Muscle of leg (tissue), 3 donors: ENCODE measurements at regions not wholly inside any gene's neighbourhood (a gene's known extent, or its start where the extent isn't known, plus 50 kb on each side); places are given as distances from the start of the nearest gene placed in this dataset.

Experiments
- DNase-seq: peaks from one replicate; pipeline ENCODE4 v3.0.0; 2013
- H3K27ac ChIP-seq: one replicate; pipeline ENCODE4 v1.5.1; 2013; ENCODE audit warnings: mild to moderate bottlenecking, low read length, control low read depth
- H3K27me3 ChIP-seq: one replicate; pipeline ENCODE4 v1.6.1; 2013; ENCODE audit warnings: low read length; ENCODE audit not compliant: control insufficient read depth, insufficient read depth
- H3K36me3 ChIP-seq: one replicate; pipeline ENCODE4 v1.6.1; 2013; ENCODE audit warnings: low read length; ENCODE audit not compliant: control insufficient read depth, insufficient read depth
- H3K4me1 ChIP-seq: one replicate; pipeline ENCODE4 v1.6.1; 2013; ENCODE audit warnings: low read length; ENCODE audit not compliant: control insufficient read depth, insufficient read depth
- H3K4me3 ChIP-seq: one replicate; pipeline ENCODE4 v1.5.1; 2013; ENCODE audit warnings: low read length, control low read depth
- H3K9me3 ChIP-seq: replicated peaks from 2 replicates; pipeline ENCODE4 v1.6.1; 2013; ENCODE audit warnings: low read depth, low read length; ENCODE audit not compliant: control insufficient read depth
- WGBS: methylation state at CpG from one replicate; pipeline ENCODE4 v1.1.5; 2013; ENCODE audit warnings: missing lambda C conversion rate; ENCODE audit not compliant: insufficient coverage; 5-methylcytosine and 5-hydroxymethylcytosine counted together

DNA sequence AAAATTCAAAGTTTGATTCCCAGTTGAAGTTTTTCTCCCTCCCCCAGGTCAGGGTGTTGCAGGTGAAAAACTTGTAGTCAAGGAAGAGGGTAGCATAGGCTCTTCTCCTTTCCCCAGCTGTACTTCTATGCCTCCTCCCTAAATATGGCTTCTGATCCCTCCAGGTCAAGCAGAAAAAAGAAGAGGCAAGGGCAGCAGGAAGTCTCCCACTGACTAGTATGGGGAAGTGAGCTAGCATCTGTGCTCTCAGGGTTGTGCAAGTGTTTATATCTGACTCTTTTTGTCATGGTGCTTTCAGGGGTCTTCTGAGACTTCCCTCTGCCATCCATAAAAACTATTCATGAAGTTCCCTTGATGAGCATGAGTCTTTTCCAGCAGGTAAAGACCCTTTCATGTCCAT lies 76.0 kb downstream of the ATPSCKMT start:
- H3K27ac ChIP-seq: no peak overlapping the region

DNA sequence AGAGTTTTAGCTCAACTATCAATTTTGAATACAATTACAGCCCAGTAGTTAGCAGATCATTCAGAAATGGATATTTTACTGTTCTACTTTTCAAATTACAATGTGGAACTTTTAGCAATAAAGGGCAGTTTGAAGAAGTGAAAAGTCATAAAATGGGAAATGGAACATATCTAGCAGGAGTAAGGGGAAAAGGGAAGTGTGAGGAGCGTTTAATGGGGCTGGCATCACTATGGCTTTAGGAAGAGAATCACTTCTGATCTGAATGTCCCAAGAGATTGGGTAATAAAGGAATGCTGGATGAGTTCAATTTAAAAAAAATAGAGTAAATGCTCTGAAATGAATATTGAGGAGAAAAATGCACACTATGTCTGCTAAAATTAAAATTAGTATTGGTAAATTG lies 77.4 kb downstream of the ATPSCKMT start:
- Histone ChIP-seq H3K27me3 (no peaks in the 10 kb centered on the region), H3K4me1 (no peaks in the 10 kb centered on the region), H3K4me3 (no peak overlapping the region), H3K9me3 (no peaks in the 10 kb centered on the region), H3K36me3 (no peaks in the 10 kb centered on the region), H3K27ac (no peak overlapping the region)
- WGBS: 50% methylated on average over 1 of the region's 1 CpG
- peak; percentile 30 for DNase-seq

More for the DNA sequence above, 76.0 kb downstream of the ATPSCKMT start:
- Histone ChIP-seq H3K36me3 (no peaks in the 10 kb centered on the region), H3K4me1 (no peaks in the 10 kb centered on the region), H3K9me3 (no peaks in the 10 kb centered on the region), H3K27me3 (no peaks in the 10 kb centered on the region), H3K4me3 (no peak overlapping the region)
- DNase-seq: peak; percentile 26

DNA sequence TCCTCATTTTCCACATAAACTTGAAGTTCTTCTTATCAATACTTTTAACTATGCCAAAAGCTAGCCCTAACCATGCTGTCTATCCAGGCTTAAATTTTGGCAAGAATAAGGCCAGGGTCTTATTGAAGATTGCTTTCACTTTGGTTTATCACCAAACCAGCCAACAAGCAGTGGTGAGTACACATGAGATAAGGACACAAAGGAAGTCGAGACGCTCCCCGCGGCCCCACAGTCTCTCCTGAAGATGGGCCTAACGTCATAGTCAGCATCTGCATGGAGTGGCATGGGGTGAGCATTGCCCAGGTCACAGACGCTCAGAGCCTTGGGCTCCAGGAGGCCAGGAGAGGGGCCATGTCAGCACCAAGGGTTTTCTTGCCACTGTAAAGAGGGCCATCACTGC lies 80.3 kb downstream of the ATPSCKMT start:
- H3K27ac ChIP-seq: no peak overlapping the region
- H3K4me1 ChIP-seq: no peaks in the 10 kb centered on the region
- no peaks in the 10 kb centered on the region for H3K27me3 ChIP-seq
- DNase-seq: no peak
- 84% methylated on average over 6 of the region's 6 CpGs for WGBS
- no peaks in the 10 kb centered on the region for H3K36me3 ChIP-seq
- H3K9me3 ChIP-seq: peaks cover 4% of the 10 kb centered on the region
- no peak overlapping the region for H3K4me3 ChIP-seq

DNA sequence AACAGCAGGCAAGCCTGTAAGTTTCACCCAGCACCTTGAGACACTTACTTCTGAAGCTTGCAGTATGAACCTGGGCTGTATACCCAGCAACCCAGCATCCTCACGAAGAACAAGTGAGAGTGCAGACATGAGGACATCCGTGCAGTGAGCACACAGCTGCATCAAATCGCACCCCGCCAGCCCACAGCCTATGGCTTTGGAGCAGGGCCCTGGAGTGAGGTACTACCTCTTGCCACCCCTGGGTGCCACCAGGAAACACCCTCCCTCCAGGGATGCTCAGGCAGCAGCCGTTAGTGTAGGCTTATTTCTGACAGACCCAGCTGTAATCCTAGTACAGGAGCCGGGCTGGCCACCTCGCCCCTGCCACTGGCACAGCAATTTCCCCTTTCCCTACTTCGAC lies 81.4 kb downstream of the ATPSCKMT start:
- H3K36me3 ChIP-seq: no peaks in the 10 kb centered on the region
- no peak overlapping the region for H3K27ac ChIP-seq
- 71% methylated on average over 8 of the region's 8 CpGs for WGBS
- H3K27me3 ChIP-seq: no peaks in the 10 kb centered on the region
- no peaks in the 10 kb centered on the region for H3K4me1 ChIP-seq
- H3K9me3 ChIP-seq: peaks cover 4% of the 10 kb centered on the region
- H3K4me3 ChIP-seq: no peak overlapping the region
- DNase-seq: no peak

DNA sequence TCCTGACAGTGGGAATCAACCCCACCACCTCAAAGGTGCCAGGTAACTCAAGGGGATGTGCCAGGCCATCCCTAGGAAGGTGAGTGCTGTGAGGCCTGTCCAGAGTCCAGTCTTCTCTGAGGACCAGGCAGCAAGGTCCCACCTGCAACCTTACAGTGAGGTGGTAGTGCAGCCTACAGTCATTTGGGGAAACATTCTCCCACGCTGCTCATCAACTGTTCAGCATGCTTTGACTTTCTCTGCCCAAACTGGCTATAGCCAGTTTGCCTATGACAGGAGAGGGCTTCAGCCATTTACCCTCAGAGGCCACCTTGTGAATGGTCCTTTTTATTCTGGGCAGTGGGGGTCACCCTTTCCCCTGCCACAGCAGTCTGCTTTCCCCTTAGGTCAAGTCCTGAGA lies 81.9 kb downstream of the ATPSCKMT start:
- Histone ChIP-seq H3K27ac (no peak overlapping the region), H3K9me3 (peaks cover 4% of the 10 kb centered on the region), H3K27me3 (no peaks in the 10 kb centered on the region), H3K4me3 (no peak overlapping the region), H3K4me1 (no peaks in the 10 kb centered on the region), H3K36me3 (no peaks in the 10 kb centered on the region)
- no CpG with 5 or more reads among the region's 1 CpG for WGBS
- no peak for DNase-seq

DNA sequence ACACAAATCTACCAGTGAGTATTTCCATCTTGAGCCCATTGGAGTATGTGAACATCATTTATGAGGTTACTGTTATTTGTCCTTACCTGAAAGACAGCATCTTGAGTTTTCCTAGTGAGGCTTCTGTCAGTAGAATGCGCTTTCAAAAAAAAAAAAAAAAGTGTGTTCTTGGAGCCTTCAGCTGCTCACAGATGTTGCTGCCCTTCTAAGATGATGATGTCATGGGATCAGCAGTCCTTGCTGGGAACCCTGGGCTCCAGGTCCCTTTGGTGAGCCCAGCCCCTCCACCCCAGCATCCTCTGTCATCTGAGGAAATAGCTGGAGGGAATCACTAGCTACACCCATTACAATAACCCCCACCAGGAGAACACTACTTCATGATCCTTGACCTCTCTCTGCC lies 83.3 kb downstream of the ATPSCKMT start:
- WGBS: 83% methylated on average over 1 of the region's 1 CpG
- H3K4me3 ChIP-seq: no peak overlapping the region
- DNase-seq: no peak
- H3K4me1 ChIP-seq: peaks cover 10% of the 10 kb centered on the region
- H3K27ac ChIP-seq: no peak overlapping the region
- H3K9me3 ChIP-seq: peaks cover 4% of the 10 kb centered on the region
- no peaks in the 10 kb centered on the region for H3K27me3 ChIP-seq
- H3K36me3 ChIP-seq: no peaks in the 10 kb centered on the region

DNA sequence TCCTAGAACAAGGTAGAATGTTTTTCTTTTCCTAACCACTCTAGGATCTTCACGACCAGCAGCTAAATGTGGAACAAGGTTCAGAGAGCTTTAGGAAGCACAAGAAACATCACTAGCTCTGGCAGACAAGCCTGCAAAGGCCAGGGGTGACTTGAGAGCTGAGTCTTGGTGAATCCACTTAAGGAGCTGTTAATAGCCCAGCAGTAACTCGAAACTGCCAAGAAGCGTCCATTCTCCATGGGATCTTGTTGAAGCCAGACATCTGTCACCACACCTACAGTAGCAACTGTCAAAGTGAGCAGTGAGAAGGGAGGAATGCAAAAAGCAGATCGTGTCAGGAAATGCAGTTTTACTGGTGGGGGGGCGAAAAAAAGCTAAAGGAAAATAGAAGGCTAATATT lies 87.2 kb downstream of the ATPSCKMT start:
- Histone ChIP-seq H3K36me3 (no peaks in the 10 kb centered on the region), H3K9me3 (peaks cover 4% of the 10 kb centered on the region), H3K4me3 (no peak overlapping the region), H3K4me1 (peaks cover 10% of the 10 kb centered on the region), H3K27me3 (no peaks in the 10 kb centered on the region), H3K27ac (no peak overlapping the region)
- WGBS: 17% methylated on average over 4 of the region's 5 CpGs
- DNase-seq: no peak

DNA sequence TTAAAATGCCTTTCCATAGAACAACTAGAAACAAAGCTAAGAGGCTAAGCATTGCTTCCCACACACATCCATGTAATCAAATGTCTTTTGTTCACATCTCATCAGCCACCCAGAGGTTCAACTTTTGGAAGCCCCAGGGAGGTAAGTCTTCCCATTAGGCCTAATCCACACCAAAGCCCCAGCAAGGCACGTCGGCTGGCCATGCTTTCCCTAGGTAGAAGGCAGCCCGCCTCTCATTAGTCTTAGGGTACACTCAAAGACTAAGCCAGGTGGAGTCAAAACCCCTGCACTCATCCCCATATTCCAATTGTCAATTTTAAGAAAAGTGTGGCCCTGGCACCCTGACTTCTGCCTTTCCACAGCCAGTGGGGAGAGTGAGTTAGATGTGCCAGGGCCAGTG lies 87.9 kb downstream of the ATPSCKMT start:
- Histone ChIP-seq H3K9me3 (peaks cover 4% of the 10 kb centered on the region), H3K4me1 (peaks cover 10% of the 10 kb centered on the region), H3K36me3 (no peaks in the 10 kb centered on the region), H3K27me3 (peaks cover 2% of the 10 kb centered on the region), H3K4me3 (no peak overlapping the region), H3K27ac (no peak overlapping the region)
- WGBS: 79% methylated on average over 3 of the region's 3 CpGs
- no peak for DNase-seq

DNA sequence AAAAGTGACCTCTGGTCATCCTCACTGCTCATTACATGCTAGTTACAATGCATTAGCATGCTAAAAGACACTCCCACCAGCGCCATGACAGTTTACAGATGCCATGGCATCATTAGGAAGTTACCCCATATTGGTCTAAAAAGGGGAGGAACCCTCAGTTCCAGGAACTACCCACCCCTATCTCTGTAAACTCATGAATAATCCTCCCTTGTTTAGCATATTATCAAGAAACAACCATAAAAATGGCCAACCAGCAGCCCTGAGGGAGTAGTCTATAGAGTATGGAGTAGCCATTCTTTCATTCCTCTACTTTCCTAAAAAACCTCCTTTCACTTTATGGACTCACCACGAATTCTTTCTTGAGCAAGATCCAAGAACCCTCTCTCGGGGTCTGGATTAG lies 89.4 kb downstream of the ATPSCKMT start:
- Histone ChIP-seq H3K36me3 (no peaks in the 10 kb centered on the region), H3K27me3 (peaks cover 4% of the 10 kb centered on the region), H3K27ac (no peak overlapping the region), H3K9me3 (peaks cover 4% of the 10 kb centered on the region), H3K4me1 (peaks cover 10% of the 10 kb centered on the region), H3K4me3 (no peak overlapping the region)
- no peak for DNase-seq
- 69% methylated on average over 2 of the region's 3 CpGs for WGBS

DNA sequence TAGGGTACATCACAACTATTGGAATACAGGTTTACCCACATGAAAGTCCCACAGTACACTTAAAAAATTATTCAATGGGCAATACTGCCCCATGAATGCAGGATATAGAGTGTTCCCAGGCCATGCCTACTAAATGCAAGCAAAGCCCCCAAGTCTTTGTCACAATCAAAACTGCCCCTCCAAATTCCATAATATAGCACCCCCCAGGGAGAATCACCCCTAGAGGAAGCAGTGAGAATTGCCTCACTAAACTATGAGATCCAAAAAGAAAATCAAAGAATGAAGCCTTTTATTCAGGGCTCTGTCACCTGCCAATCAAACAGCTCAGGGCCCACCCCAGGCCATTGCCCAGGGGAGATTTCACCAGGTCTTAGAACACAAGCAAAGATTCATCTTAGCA lies 90.8 kb downstream of the ATPSCKMT start:
- H3K27me3 ChIP-seq: peaks cover 4% of the 10 kb centered on the region
- DNase-seq: no peak
- H3K4me1 ChIP-seq: peaks cover 10% of the 10 kb centered on the region
- no peaks in the 10 kb centered on the region for H3K36me3 ChIP-seq
- H3K4me3 ChIP-seq: no peak overlapping the region
- no peak overlapping the region for H3K27ac ChIP-seq
- no peaks in the 10 kb centered on the region for H3K9me3 ChIP-seq

DNA sequence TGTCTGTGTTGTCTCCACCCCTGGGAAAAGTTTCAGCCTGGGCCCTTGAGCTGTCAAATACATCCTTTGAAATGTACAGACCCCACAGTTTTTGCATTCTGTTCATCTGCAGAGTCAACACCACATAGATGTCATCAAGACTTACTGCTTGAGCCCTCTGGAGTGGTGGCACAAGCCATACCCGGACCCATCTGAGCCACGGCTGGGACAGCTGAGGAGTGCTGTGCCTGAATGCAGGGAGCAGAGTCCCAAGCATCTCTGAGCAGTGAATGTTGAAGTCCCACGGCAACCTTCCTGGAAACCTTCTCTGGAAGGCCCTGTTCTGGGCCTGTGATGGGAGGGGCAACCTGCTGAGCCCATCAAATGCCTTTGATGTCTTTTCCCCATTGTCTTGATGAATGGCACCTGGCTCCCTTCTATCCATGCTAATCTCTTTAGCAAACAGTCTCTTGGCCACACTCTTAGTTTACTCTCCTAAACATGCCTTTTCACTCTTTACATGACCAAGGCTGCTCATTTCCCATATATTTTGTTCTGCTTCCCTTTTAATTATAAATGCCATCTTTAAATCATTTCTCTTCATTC lies 92.5 kb downstream of the ATPSCKMT start:
- peaks cover 4% of the 10 kb centered on the region for H3K27me3 ChIP-seq
- no peak for DNase-seq
- H3K4me3 ChIP-seq: no peak overlapping the region
- 38% methylated on average over 3 of the region's 3 CpGs for WGBS
- H3K4me1 ChIP-seq: peaks cover 4% of the 10 kb centered on the region
- no peaks in the 10 kb centered on the region for H3K36me3 ChIP-seq
- no peaks in the 10 kb centered on the region for H3K9me3 ChIP-seq
- H3K27ac ChIP-seq: no peak overlapping the region
